ENCODE measurements at regions not wholly inside any gene's neighbourhood (a gene's known extent, or its start where the extent isn't known, plus 50 kb on each side); places are given as distances from the start of the nearest gene placed in this dataset.
"Not testable (repeated sequence)": the region's sequence is repeated elsewhere in the genome, so short reads cannot be mapped to it uniquely, and the experiment has no call there.

- H3K9me3 ChIP-seq = no peaks in the 10 kb centered on the region
- WGBS, 3 donors = 57 to 76% (median 61%) methylated on average over 1 of the region's 1 CpG
- no peaks in the 10 kb centered on the region for H3K27me3 ChIP-seq
- intact Hi-C loops (cut with DNase I) = no loop called here
- no peak overlapping the region for H3K27ac ChIP-seq
- no peaks in the 10 kb centered on the region for H3K36me3 ChIP-seq
- DNase-seq = no peak
- H3K4me1 ChIP-seq (ENCODE audit: insufficient read depth) = no peaks in the 10 kb centered on the region
- no peak overlapping the region for H3K4me3 ChIP-seq
- no peak for TF ChIP-seq POLR2A (IDR thresholded peaks at IDR 0.05)
- no peak for TF ChIP-seq EP300 (IDR thresholded peaks at IDR 0.05)
- no peak for TF ChIP-seq CTCF (IDR thresholded peaks at IDR 0.05)
Measured at GRCh38 chr2:58700591-58700990, 459.5 kb upstream of the FANCL start.

GRCh38 chr2:58699411-58699810, 458.3 kb upstream of the FANCL start:
- H3K4me1 ChIP-seq (ENCODE audit: insufficient read depth) = no peaks in the 10 kb centered on the region
- DNase-seq = no peak
- intact Hi-C loops (cut with DNase I) = no loop called here
- H3K4me3 ChIP-seq = no peak overlapping the region
- H3K27me3 ChIP-seq = no peaks in the 10 kb centered on the region
- no peaks in the 10 kb centered on the region for H3K36me3 ChIP-seq
- TF ChIP-seq CTCF (IDR thresholded peaks at IDR 0.05) (no peak), POLR2A (IDR thresholded peaks at IDR 0.05) (no peak), EP300 (IDR thresholded peaks at IDR 0.05) (no peak)
- WGBS, 3 donors = 68 to 80% (median 70%) methylated on average over 3 of the region's 3 CpGs
- H3K9me3 ChIP-seq = no peaks in the 10 kb centered on the region
- H3K27ac ChIP-seq = no peak overlapping the region

- Histone ChIP-seq H3K4me1 (ENCODE audit: insufficient read depth) (no peaks in the 10 kb centered on the region), H3K9me3 (no peaks in the 10 kb centered on the region), H3K36me3 (no peaks in the 10 kb centered on the region), H3K27ac (no peak overlapping the region), H3K4me3 (no peak overlapping the region), H3K27me3 (no peaks in the 10 kb centered on the region)
- no peak for DNase-seq
- intact Hi-C loops (cut with DNase I) = no loop called here
- 74 to 85% (median 74%) methylated on average over 4 of the region's 4 CpGs for WGBS, 3 donors
- TF ChIP-seq POLR2A (IDR thresholded peaks at IDR 0.05) = no peak
- TF ChIP-seq EP300 (IDR thresholded peaks at IDR 0.05) = no peak
- no peak for TF ChIP-seq CTCF (IDR thresholded peaks at IDR 0.05)
Measured at GRCh38 chr2:58698620-58699019, 457.5 kb upstream of the FANCL start.

GRCh38 chr2:58694114-58694513, 453.0 kb upstream of the FANCL start:
- H3K9me3 ChIP-seq; H3K27ac ChIP-seq; H3K4me1 ChIP-seq (ENCODE audit: insufficient read depth); H3K36me3 ChIP-seq; DNase-seq; intact Hi-C loops (cut with DNase I); H3K4me3 ChIP-seq; H3K27me3 ChIP-seq: not testable (repeated sequence)
- WGBS, 3 donors = 94 to 97% (median 96%) methylated on average over 2 of the region's 2 CpGs

GRCh38 chr2:58691041-58691440, 449.9 kb upstream of the FANCL start:
- H3K4me1 ChIP-seq (ENCODE audit: insufficient read depth); H3K9me3 ChIP-seq; intact Hi-C loops (cut with DNase I); H3K36me3 ChIP-seq; DNase-seq; H3K4me3 ChIP-seq; H3K27ac ChIP-seq; H3K27me3 ChIP-seq: not testable (repeated sequence)
- WGBS, 3 donors = 83 to 89% (median 83%) methylated on average over 2 of the region's 2 CpGs

GRCh38 chr2:58688813-58689212, 447.7 kb upstream of the FANCL start:
- intact Hi-C loops (cut with DNase I) = no loop called here
- WGBS, 3 donors = 69 to 76% (median 70%) methylated on average over 4 of the region's 4 CpGs
- TF ChIP-seq EP300 (IDR thresholded peaks at IDR 0.05) (no peak), CTCF (IDR thresholded peaks at IDR 0.05) (no peak), POLR2A (IDR thresholded peaks at IDR 0.05) (no peak)
- no peak overlapping the region for H3K4me3 ChIP-seq
- DNase-seq = no peak
- no peaks in the 10 kb centered on the region for H3K36me3 ChIP-seq
- H3K9me3 ChIP-seq = no peaks in the 10 kb centered on the region
- no peaks in the 10 kb centered on the region for H3K4me1 ChIP-seq (ENCODE audit: insufficient read depth)
- H3K27me3 ChIP-seq = no peaks in the 10 kb centered on the region
- H3K27ac ChIP-seq = no peak overlapping the region
